Esophagus muscularis mucosa (tissue), 3 donors: ENCODE measurements at regions not wholly inside any gene's neighbourhood (a gene's known extent, or its start where the extent isn't known, plus 50 kb on each side); places are given as distances from the start of the nearest gene placed in this dataset.

Experiments used
- CTCF ChIP-seq, 3 experiments: fragments of 200-600 bp in 2 of 3; fragments of 450-650 bp in 1 of 3; sonication (generic) in 2 of 3; IDR thresholded peaks; one replicate each; pipeline ENCODE4 v1.5.1; 2017 to 2019; ENCODE audit warnings: antibody characterized with exemption in 3 of 3, mild to moderate bottlenecking in 2 of 3, moderate library complexity in 1 of 3
- POLR2AphosphoS5 ChIP-seq, 2 donors: sonication (generic); formaldehyde crosslinking; IDR thresholded peaks; one replicate each; pipeline ENCODE4 v1.6.1; 2017; ENCODE audit warnings: antibody characterized with exemption in 2 of 2

- no peak for TF ChIP-seq CTCF (IDR thresholded peaks at IDR 0.05)
- TF ChIP-seq POLR2AphosphoS5 (IDR thresholded peaks at IDR 0.05) = no peak
Measured at GRCh38 chr3:45302470-45302869, 76.4 kb upstream of the TMEM158 start.
